GM12878 (cell line): ENCODE measurements at regions not wholly inside any gene's neighbourhood (a gene's known extent, or its start where the extent isn't known, plus 50 kb on each side); places are given as distances from the start of the nearest gene placed in this dataset.

Experiments
- ATAC-seq: fragments of 200-7000 bp; cut with Tn5 transposase; 3 replicates; pipeline ENCODE4 v1.9.1; 2020; ENCODE audit warnings: mild to moderate bottlenecking, moderate library complexity
- BruUV-seq: library from RNA; stranded (reverse); fragments of 400-500 nt; replicated peaks from 2 replicates; lab custom pipeline; 2021; lab: Mats Ljungman, UMichigan
- CTCF ChIA-PET: fragments of 300-600 bp; sonication (Branson Sonifier 250); formaldehyde crosslinking; extraction: SDS; loops from one replicate; lab custom pipeline; 2021; ENCODE audit warnings: inconsistent platforms; lab: Yijun Ruan, JAX
- POLR2A ChIA-PET: fragments of 350-600 bp; formaldehyde crosslinking; extraction: SDS; loops from one replicate; lab custom pipeline; 2021; ENCODE audit warnings: inconsistent platforms; lab: Charles Lee
- RAD21 ChIA-PET: fragments of 300-600 bp; sonication (Branson Sonifier 250); formaldehyde crosslinking; loops from one replicate; lab custom pipeline; 2023; ENCODE audit warnings: antibody characterized with exemption; ENCODE audit not compliant: unreplicated experiment; lab: Charles Lee
- SMC1A ChIA-PET: fragments of 300-600 bp; sonication (Branson Sonifier 250); formaldehyde crosslinking; loops from one replicate; lab custom pipeline; 2023; ENCODE audit not compliant: unreplicated experiment, uncharacterized antibody; lab: Charles Lee
- DNase-seq: peaks from one replicate; pipeline ENCODE4 v3.0.0-alpha.2; 2011; ENCODE audit warnings: low read depth, low spot score
- FAIRE-seq: peaks from 3 replicates; lab custom pipeline; 2011; peaks lifted over from hg19 to GRCh38; lab: Jason Lieb, UNC
- H2AFZ ChIP-seq: 2 replicates; pipeline ENCODE4 v1.6.0; 2011; ENCODE audit warnings: low read depth, low read length, control low read depth; ENCODE audit not compliant: control insufficient read depth
- H3K27ac ChIP-seq: 2 replicates; pipeline ENCODE4 v1.5.1; 2011; ENCODE audit warnings: control low read depth; ENCODE audit not compliant: control insufficient read depth, insufficient read depth
- H3K27me3 ChIP-seq, 2 experiments: replicated peaks in 1 of 2; 2 replicates each; pipeline versions ENCODE4 v1.6.0 to v1.6.1; 2011; ENCODE audit warnings: low read length in 1 of 2; ENCODE audit not compliant: control insufficient read depth in 2 of 2, insufficient read depth in 2 of 2
- H3K36me3 ChIP-seq, 2 experiments: 2 replicates each; pipeline ENCODE4 v1.5.1; 2011; ENCODE audit warnings: low read length in 1 of 2; ENCODE audit not compliant: control insufficient read depth in 2 of 2, insufficient read depth in 2 of 2
- H3K4me1 ChIP-seq: 2 replicates; pipeline ENCODE4 v1.6.1; 2011; ENCODE audit warnings: mild to moderate bottlenecking, low read length, moderate library complexity, mixed read lengths; ENCODE audit not compliant: control insufficient read depth, insufficient read depth
- H3K4me2 ChIP-seq: 2 replicates; pipeline ENCODE4 v1.6.0; 2011; ENCODE audit warnings: control low read depth; ENCODE audit not compliant: control insufficient read depth, insufficient read depth
- H3K4me3 ChIP-seq: fragments of 200-600 bp; sonication (generic); 2 replicates; pipeline ENCODE4 v1.5.1; 2016
- H3K79me2 ChIP-seq: 2 replicates; pipeline ENCODE4 v1.6.0; 2011; ENCODE audit warnings: low read length; ENCODE audit not compliant: control insufficient read depth, insufficient read depth
- H3K9ac ChIP-seq: 2 replicates; pipeline ENCODE4 v1.8.0; 2011; ENCODE audit warnings: low read length, control low read depth, mixed read lengths; ENCODE audit not compliant: control insufficient read depth, insufficient read depth
- H3K9me3 ChIP-seq: replicated peaks from 3 replicates; pipeline ENCODE4 v1.5.1; 2011; ENCODE audit warnings: mild to moderate bottlenecking, low read length; ENCODE audit not compliant: control insufficient read depth, insufficient read depth
- H4K20me1 ChIP-seq: 2 replicates; pipeline ENCODE4 v1.6.0; 2011; ENCODE audit not compliant: control insufficient read depth, insufficient read depth
- CREM ChIP-seq: IDR thresholded peaks from 2 replicates; pipeline ENCODE4 v1.6.1; 2014; ENCODE audit warnings: antibody characterized with exemption, low read depth
- HCFC1 ChIP-seq: fragments of 150-350 bp; IDR thresholded peaks from 2 replicates; pipeline ENCODE4 v1.6.1; 2014; ENCODE audit warnings: low read length
- LARP7 ChIP-seq: fragments of 450-650 bp; IDR thresholded peaks from 2 replicates; pipeline ENCODE4 v1.6.1; 2017; ENCODE audit warnings: mild to moderate bottlenecking
- MTA3 ChIP-seq: IDR thresholded peaks from 2 replicates; pipeline ENCODE4 v1.6.1; 2012; ENCODE audit warnings: low read length, inconsistent platforms, borderline replicate concordance
- MYB ChIP-seq: fragments of 150-350 bp; IDR thresholded peaks from 2 replicates; pipeline ENCODE4 v1.6.1; 2014; ENCODE audit warnings: mild to moderate bottlenecking, low read depth, low read length, borderline replicate concordance
- NRF1 ChIP-seq: conservative IDR thresholded peaks from 2 replicates; pipeline ENCODE4 v1.6.1; 2011; ENCODE audit warnings: mild to moderate bottlenecking, low read depth, low read length, improper control_type of control experiment
- POLR2AphosphoS5 ChIP-seq: IDR thresholded peaks from 2 replicates; pipeline ENCODE4 v1.6.1; 2011; ENCODE audit warnings: mild to moderate bottlenecking, low read length, inconsistent platforms
- RAD51 ChIP-seq: fragments of 450-650 bp; IDR thresholded peaks from 2 replicates; pipeline ENCODE4 v1.6.1; 2016; ENCODE audit warnings: moderate library complexity, mild to moderate bottlenecking, inconsistent platforms
- RB1 ChIP-seq: fragments of 450-650 bp; formaldehyde crosslinking; IDR thresholded peaks from 2 replicates; pipeline ENCODE4 v1.6.1; 2017; ENCODE audit warnings: mild to moderate bottlenecking, borderline replicate concordance
- RBBP5 ChIP-seq: fragments of 200-600 bp; sonication (generic); conservative IDR thresholded peaks from 2 replicates; pipeline ENCODE4 v1.6.1; 2016
- SPI1 ChIP-seq: IDR thresholded peaks from 2 replicates; pipeline ENCODE4 v1.6.1; 2011; ENCODE audit warnings: low read depth, mild to moderate bottlenecking, low read length, moderate library complexity, borderline replicate concordance; ENCODE audit not compliant: insufficient read depth
- SREBF1 ChIP-seq: IDR thresholded peaks from 2 replicates; pipeline ENCODE4 v1.6.1; 2012; ENCODE audit warnings: mild to moderate bottlenecking, low read length
- SREBF2 ChIP-seq: IDR thresholded peaks from 2 replicates; pipeline ENCODE4 v1.6.1; 2012; ENCODE audit warnings: mild to moderate bottlenecking, low read length
- TCF3 ChIP-seq: IDR thresholded peaks from 2 replicates; pipeline ENCODE4 v1.6.1; 2012; ENCODE audit warnings: low read depth, mild to moderate bottlenecking, low read length, borderline replicate concordance; ENCODE audit not compliant: insufficient read depth
- WGBS: methylation state at CpG from one replicate; pipeline ENCODE4 v1.1.6; 2016; ENCODE audit warnings: low lambda C conversion rate; ENCODE audit not compliant: insufficient replicate concordance, insufficient coverage; ENCODE audit errors: missing lambda C conversion rate; 5-methylcytosine and 5-hydroxymethylcytosine counted together
- in situ Hi-C: fragments of 300-500 bp; cut with MboI; formaldehyde crosslinking; loops from 9 replicates; pipeline ENCODE4 v1.14.3; 2018; ENCODE audit warnings: mixed read lengths
- intact Hi-C: fragments of 100-400 bp; cut with micrococcal nuclease; formaldehyde crosslinking; loops from one replicate; pipeline ENCODE4 v1.14.2; 2022; ENCODE audit not compliant: unreplicated experiment
- TF ChIP-seq, protein P1 (sequence below): fragments of 450-650 bp; IDR thresholded peaks from 2 replicates; pipeline ENCODE4 v1.6.1; 2017; ENCODE audit warnings: antibody characterized with exemption, mild to moderate bottlenecking, moderate library complexity
- TF ChIP-seq, protein P2 (sequence below): IDR thresholded peaks from 2 replicates; pipeline ENCODE4 v1.6.1; 2011; ENCODE audit warnings: low read depth, mild to moderate bottlenecking, low read length, moderate library complexity, borderline replicate concordance; ENCODE audit errors: extremely low read depth
- TF ChIP-seq, protein P3 (sequence below): fragments of 450-650 bp; IDR thresholded peaks from 2 replicates; pipeline ENCODE4 v1.6.1; 2017; ENCODE audit warnings: mild to moderate bottlenecking, moderate library complexity
- TF ChIP-seq, protein P4 (sequence below): IDR thresholded peaks from 2 replicates; pipeline ENCODE4 v1.6.1; 2012; ENCODE audit warnings: low read depth, low read length, improper control_type of control experiment

DNA sequence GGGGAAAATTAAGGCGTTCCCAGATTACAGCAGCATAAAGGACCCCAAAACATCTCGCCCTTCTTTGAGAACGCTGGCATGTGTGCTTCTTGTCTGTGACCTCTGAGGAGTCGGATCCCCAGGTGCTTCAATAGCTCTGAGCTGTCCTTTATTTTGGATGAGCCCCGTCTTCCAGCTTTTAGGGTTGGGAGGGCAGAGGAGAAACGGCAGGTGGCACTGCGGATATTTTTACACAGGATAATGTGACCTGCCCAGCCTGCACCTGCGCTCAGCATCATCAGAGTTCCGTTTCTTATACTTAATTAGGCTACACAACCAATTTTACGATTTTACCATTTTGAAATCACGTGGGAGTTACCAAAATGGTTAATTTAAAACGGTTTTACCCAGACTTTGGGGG is 147.7 kb upstream of the RPS6KA2 start:
- Histone ChIP-seq H4K20me1 (no peaks in the 10 kb centered on the region), H2AFZ (no peak overlapping the region), H3K79me2 (no peaks in the 10 kb centered on the region), H3K4me2 (no peak overlapping the region), H3K27ac (no peak overlapping the region), H3K4me3 (no peak overlapping the region), H3K27me3 (peaks cover 0 to 3% of the 10 kb centered on the region in 2 experiments; a peak in 1 of 4 replicates), H3K4me1 (no peaks in the 10 kb centered on the region), H3K9me3 (no peaks in the 10 kb centered on the region), H3K36me3 (no peaks in the 10 kb centered on the region), H3K9ac (no peak overlapping the region)
- in situ Hi-C loops = loop anchor here (5.0 to 10.0 kb wide), 3 partner anchors 218 to 518 kb away; partner anchors contain the start of gene UNC93A
- ChIA-PET CTCF (interaction anchor here (0.6 to 5.4 kb wide), 33 partner anchors 8 to 577 kb away, joined by 3 to 54 read pairs (median 5); partner anchors contain the start of gene UNC93A), RAD21 (interaction anchor here (0.5 to 2.7 kb wide), 15 partner anchors 11 to 516 kb away, joined by 3 to 35 read pairs (median 4); partner anchors contain the start of genes RNASET2 and UNC93A), POLR2A (no interaction called here), SMC1A (interaction anchor here (0.6 to 8.8 kb wide), 23 partner anchors 8 to 515 kb away, joined by 3 to 57 read pairs (median 4); partner anchors contain the start of gene CEP43)
- intact Hi-C loops = loop anchor here (2.0 to 5.0 kb wide), 3 partner anchors 368 to 578 kb away; partner anchors contain the start of gene UNC93A
- BruUV-seq = no TSS peak
- ATAC-seq (no peak), DNase-seq (no peak), FAIRE-seq (no peak)
- TF ChIP-seq MTA3 (no peak), SPI1 (no peak), SREBF2 (no peak), POLR2AphosphoS5 (no peak), NRF1 (no peak), RB1 (no peak), TCF3 (no peak), LARP7 (no peak), SREBF1 (no peak), CREM (no peak), RAD51 (no peak), MYB (no peak), HCFC1 (no peak), RBBP5 (no peak)
- TF ChIP-seq, protein P1, sequence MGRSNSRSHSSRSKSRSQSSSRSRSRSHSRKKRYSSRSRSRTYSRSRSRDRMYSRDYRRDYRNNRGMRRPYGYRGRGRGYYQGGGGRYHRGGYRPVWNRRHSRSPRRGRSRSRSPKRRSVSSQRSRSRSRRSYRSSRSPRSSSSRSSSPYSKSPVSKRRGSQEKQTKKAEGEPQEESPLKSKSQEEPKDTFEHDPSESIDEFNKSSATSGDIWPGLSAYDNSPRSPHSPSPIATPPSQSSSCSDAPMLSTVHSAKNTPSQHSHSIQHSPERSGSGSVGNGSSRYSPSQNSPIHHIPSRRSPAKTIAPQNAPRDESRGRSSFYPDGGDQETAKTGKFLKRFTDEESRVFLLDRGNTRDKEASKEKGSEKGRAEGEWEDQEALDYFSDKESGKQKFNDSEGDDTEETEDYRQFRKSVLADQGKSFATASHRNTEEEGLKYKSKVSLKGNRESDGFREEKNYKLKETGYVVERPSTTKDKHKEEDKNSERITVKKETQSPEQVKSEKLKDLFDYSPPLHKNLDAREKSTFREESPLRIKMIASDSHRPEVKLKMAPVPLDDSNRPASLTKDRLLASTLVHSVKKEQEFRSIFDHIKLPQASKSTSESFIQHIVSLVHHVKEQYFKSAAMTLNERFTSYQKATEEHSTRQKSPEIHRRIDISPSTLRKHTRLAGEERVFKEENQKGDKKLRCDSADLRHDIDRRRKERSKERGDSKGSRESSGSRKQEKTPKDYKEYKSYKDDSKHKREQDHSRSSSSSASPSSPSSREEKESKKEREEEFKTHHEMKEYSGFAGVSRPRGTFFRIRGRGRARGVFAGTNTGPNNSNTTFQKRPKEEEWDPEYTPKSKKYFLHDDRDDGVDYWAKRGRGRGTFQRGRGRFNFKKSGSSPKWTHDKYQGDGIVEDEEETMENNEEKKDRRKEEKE = no peak
- TF ChIP-seq, protein P2, sequence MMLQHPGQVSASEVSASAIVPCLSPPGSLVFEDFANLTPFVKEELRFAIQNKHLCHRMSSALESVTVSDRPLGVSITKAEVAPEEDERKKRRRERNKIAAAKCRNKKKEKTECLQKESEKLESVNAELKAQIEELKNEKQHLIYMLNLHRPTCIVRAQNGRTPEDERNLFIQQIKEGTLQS = no peak
- TF ChIP-seq, protein P3, sequence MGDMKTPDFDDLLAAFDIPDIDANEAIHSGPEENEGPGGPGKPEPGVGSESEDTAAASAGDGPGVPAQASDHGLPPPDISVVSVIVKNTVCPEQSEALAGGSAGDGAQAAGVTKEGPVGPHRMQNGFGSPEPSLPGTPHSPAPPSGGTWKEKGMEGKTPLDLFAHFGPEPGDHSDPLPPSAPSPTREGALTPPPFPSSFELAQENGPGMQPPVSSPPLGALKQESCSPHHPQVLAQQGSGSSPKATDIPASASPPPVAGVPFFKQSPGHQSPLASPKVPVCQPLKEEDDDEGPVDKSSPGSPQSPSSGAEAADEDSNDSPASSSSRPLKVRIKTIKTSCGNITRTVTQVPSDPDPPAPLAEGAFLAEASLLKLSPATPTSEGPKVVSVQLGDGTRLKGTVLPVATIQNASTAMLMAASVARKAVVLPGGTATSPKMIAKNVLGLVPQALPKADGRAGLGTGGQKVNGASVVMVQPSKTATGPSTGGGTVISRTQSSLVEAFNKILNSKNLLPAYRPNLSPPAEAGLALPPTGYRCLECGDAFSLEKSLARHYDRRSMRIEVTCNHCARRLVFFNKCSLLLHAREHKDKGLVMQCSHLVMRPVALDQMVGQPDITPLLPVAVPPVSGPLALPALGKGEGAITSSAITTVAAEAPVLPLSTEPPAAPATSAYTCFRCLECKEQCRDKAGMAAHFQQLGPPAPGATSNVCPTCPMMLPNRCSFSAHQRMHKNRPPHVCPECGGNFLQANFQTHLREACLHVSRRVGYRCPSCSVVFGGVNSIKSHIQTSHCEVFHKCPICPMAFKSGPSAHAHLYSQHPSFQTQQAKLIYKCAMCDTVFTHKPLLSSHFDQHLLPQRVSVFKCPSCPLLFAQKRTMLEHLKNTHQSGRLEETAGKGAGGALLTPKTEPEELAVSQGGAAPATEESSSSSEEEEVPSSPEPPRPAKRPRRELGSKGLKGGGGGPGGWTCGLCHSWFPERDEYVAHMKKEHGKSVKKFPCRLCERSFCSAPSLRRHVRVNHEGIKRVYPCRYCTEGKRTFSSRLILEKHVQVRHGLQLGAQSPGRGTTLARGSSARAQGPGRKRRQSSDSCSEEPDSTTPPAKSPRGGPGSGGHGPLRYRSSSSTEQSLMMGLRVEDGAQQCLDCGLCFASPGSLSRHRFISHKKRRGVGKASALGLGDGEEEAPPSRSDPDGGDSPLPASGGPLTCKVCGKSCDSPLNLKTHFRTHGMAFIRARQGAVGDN = no peak
- TF ChIP-seq, protein P4, sequence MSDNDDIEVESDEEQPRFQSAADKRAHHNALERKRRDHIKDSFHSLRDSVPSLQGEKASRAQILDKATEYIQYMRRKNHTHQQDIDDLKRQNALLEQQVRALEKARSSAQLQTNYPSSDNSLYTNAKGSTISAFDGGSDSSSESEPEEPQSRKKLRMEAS = no peak
- WGBS = 39% methylated on average over 12 of the region's 12 CpGs
